BLaER1 treated with 17β-estradiol and CSF1 and Interleukin-3, amounts not matched to agents 10 nM and 100 nM (cell line): ENCODE measurements at regions not wholly inside any gene's neighbourhood (a gene's known extent, or its start where the extent isn't known, plus 50 kb on each side); places are given as distances from the start of the nearest gene placed in this dataset.

Experiments
- H3K27ac ChIP-seq, 11 experiments: shearing (Covaris generic); formaldehyde crosslinking; 2 replicates each; pipeline ENCODE4 v1.8.1; 2022
- H3K27me3 ChIP-seq, 11 experiments: shearing (Covaris generic); formaldehyde crosslinking; 2 replicates each; pipeline ENCODE4 v1.8.1; 2022
- H3K36me3 ChIP-seq, 11 experiments: shearing (Covaris generic); formaldehyde crosslinking; 2 replicates each; pipeline ENCODE4 v1.8.1; 2022
- H3K4me1 ChIP-seq, 10 experiments: shearing (Covaris generic); formaldehyde crosslinking; 2 replicates each; pipeline ENCODE4 v1.8.1; 2022
- H3K4me2 ChIP-seq, 11 experiments: shearing (Covaris generic); formaldehyde crosslinking; 2 replicates each; pipeline ENCODE4 v1.8.1; 2022
- H3K4me3 ChIP-seq, 10 experiments: shearing (Covaris generic); formaldehyde crosslinking; 2 replicates each; pipeline ENCODE4 v1.8.1; 2022
- H3K9ac ChIP-seq, 11 experiments: shearing (Covaris generic); formaldehyde crosslinking; 2 replicates each; pipeline ENCODE4 v1.8.1; 2022
- H3K9me3 ChIP-seq, 11 experiments: shearing (Covaris generic); formaldehyde crosslinking; replicated peaks in 1 of 11; 2 replicates each; pipeline ENCODE4 v1.8.1; 2022
- H4K20me1 ChIP-seq, 11 experiments: shearing (Covaris generic); formaldehyde crosslinking; 2 replicates each; pipeline ENCODE4 v1.8.1; 2022
- Cebpa-rat ChIP-seq, 11 experiments: shearing (Covaris generic); IDR thresholded peaks; 2 replicates each; pipeline ENCODE4 v1.8.1; 2022

GRCh38 chr18:2121224-2121623, 450.1 kb downstream of the METTL4 start:
- Histone ChIP-seq H3K27ac (no peak overlapping the region), H3K27me3 (no peaks in the 10 kb centered on the region), H3K4me1 (no peaks in the 10 kb centered on the region), H3K9ac (no peak overlapping the region), H3K36me3 (no peaks in the 10 kb centered on the region), H3K4me3 (no peak overlapping the region), H4K20me1 (no peaks in the 10 kb centered on the region), H3K4me2 (no peak overlapping the region), H3K9me3 (no peaks in the 10 kb centered on the region; a peak in 1 of 22 replicates)
- TF ChIP-seq Cebpa-rat (IDR thresholded peaks at IDR 0.05), result no peak

GRCh38 chr18:2123077-2123476, 448.2 kb downstream of the METTL4 start:
- Histone ChIP-seq H3K27me3 (no peaks in the 10 kb centered on the region), H3K9me3 (no peaks in the 10 kb centered on the region; a peak in 1 of 22 replicates), H3K4me2 (no peak overlapping the region), H3K4me1 (no peaks in the 10 kb centered on the region), H3K9ac (no peak overlapping the region), H4K20me1 (no peaks in the 10 kb centered on the region), H3K27ac (no peak overlapping the region), H3K36me3 (no peaks in the 10 kb centered on the region), H3K4me3 (no peak overlapping the region)
- TF ChIP-seq Cebpa-rat (IDR thresholded peaks at IDR 0.05), result no peak

GRCh38 chr18:2134364-2134763, 436.9 kb downstream of the METTL4 start:
- no peak overlapping the region for H3K4me3 ChIP-seq
- no peak for TF ChIP-seq Cebpa-rat (IDR thresholded peaks at IDR 0.05)
- no peak overlapping the region for H3K4me2 ChIP-seq

GRCh38 chr18:2135309-2135708, 436.0 kb downstream of the METTL4 start:
- Histone ChIP-seq H3K4me2 (no peak overlapping the region), H3K27me3 (no peaks in the 10 kb centered on the region), H3K27ac (no peak overlapping the region), H3K4me3 (no peak overlapping the region), H3K9ac (no peak overlapping the region), H3K9me3 (0 out of 22 replicates have a peak, but pooled peaks cover 0 to 4% (median 0%) of the 10 kb centered on the region in 11 experiments), H4K20me1 (no peaks in the 10 kb centered on the region), H3K36me3 (no peaks in the 10 kb centered on the region), H3K4me1 (no peaks in the 10 kb centered on the region)
- TF ChIP-seq Cebpa-rat (IDR thresholded peaks at IDR 0.05), result no peak

More at GRCh38 chr18:2134364-2134763, 436.9 kb downstream of the METTL4 start:
- Histone ChIP-seq H3K4me1 (no peaks in the 10 kb centered on the region), H3K27ac (no peak overlapping the region), H4K20me1 (no peaks in the 10 kb centered on the region), H3K27me3 (no peaks in the 10 kb centered on the region), H3K9ac (no peak overlapping the region), H3K36me3 (no peaks in the 10 kb centered on the region), H3K9me3 (0 out of 22 replicates have a peak, but pooled peaks cover 0 to 4% (median 0%) of the 10 kb centered on the region in 11 experiments)

- H3K36me3 ChIP-seq, result no peaks in the 10 kb centered on the region
- H3K27me3 ChIP-seq, result no peaks in the 10 kb centered on the region
- no peak overlapping the region for H3K4me3 ChIP-seq
- no peaks in the 10 kb centered on the region for H4K20me1 ChIP-seq
- H3K4me2 ChIP-seq, result no peak overlapping the region
- H3K9ac ChIP-seq, result no peak overlapping the region
- TF ChIP-seq Cebpa-rat (IDR thresholded peaks at IDR 0.05), result no peak
- H3K4me1 ChIP-seq, result no peaks in the 10 kb centered on the region
- no peak overlapping the region for H3K27ac ChIP-seq
- H3K9me3 ChIP-seq, result no peaks in the 10 kb centered on the region
Observed at GRCh38 chr18:2138552-2138951, 432.8 kb downstream of the METTL4 start.

GRCh38 chr18:2139691-2140090, 431.6 kb downstream of the METTL4 start:
- Histone ChIP-seq H3K4me3 (no peak overlapping the region), H3K9me3 (peaks cover 0 to 4% (median 0%) of the 10 kb centered on the region in 11 experiments; a peak in 1 of 22 replicates), H3K36me3 (no peaks in the 10 kb centered on the region), H3K4me1 (no peaks in the 10 kb centered on the region), H3K27me3 (no peaks in the 10 kb centered on the region), H3K27ac (no peak overlapping the region), H3K4me2 (no peak overlapping the region), H4K20me1 (no peaks in the 10 kb centered on the region), H3K9ac (no peak overlapping the region)
- peak in 2 of 11 experiments; percentile 37 to 65; a peak in 3 of 22 replicates for TF ChIP-seq Cebpa-rat (IDR thresholded peaks at IDR 0.05)

- no peak overlapping the region for H3K27ac ChIP-seq
- peaks cover 0 to 5% (median 2%) of the 10 kb centered on the region in 10 experiments; a peak in 9 of 20 replicates for H3K4me1 ChIP-seq
Observed at GRCh38 chr18:2143636-2144035, 427.7 kb downstream of the METTL4 start.

GRCh38 chr18:2144811-2145210, 426.5 kb downstream of the METTL4 start:
- Histone ChIP-seq H3K4me2 (no peak overlapping the region), H3K4me3 (no peak overlapping the region), H3K36me3 (no peaks in the 10 kb centered on the region), H3K4me1 (peaks cover 0 to 12% (median 6%) of the 10 kb centered on the region in 10 experiments; a peak in 9 of 20 replicates), H3K27me3 (no peaks in the 10 kb centered on the region), H4K20me1 (no peaks in the 10 kb centered on the region), H3K27ac (no peak overlapping the region), H3K9me3 (peaks cover 0 to 4% (median 0%) of the 10 kb centered on the region in 11 experiments; a peak in 2 of 22 replicates), H3K9ac (no peak overlapping the region)
- TF ChIP-seq Cebpa-rat (IDR thresholded peaks at IDR 0.05), result no peak

More at GRCh38 chr18:2143636-2144035, 427.7 kb downstream of the METTL4 start:
- Histone ChIP-seq H3K4me3 (no peak overlapping the region), H3K9me3 (peaks cover 0 to 4% (median 0%) of the 10 kb centered on the region in 11 experiments; a peak in 2 of 22 replicates), H4K20me1 (no peaks in the 10 kb centered on the region), H3K9ac (no peak overlapping the region), H3K4me2 (no peak overlapping the region), H3K27me3 (no peaks in the 10 kb centered on the region), H3K36me3 (no peaks in the 10 kb centered on the region)
- TF ChIP-seq Cebpa-rat (IDR thresholded peaks at IDR 0.05), result no peak

GRCh38 chr18:2146092-2146491, 425.2 kb downstream of the METTL4 start:
- Histone ChIP-seq H3K36me3 (no peaks in the 10 kb centered on the region), H3K4me3 (no peak overlapping the region), H3K4me1 (peaks cover 0 to 12% (median 6%) of the 10 kb centered on the region in 10 experiments; a peak in 9 of 20 replicates), H3K27ac (no peak overlapping the region), H3K27me3 (no peaks in the 10 kb centered on the region), H4K20me1 (no peaks in the 10 kb centered on the region), H3K9ac (no peak overlapping the region), H3K9me3 (peaks cover 0 to 4% (median 0%) of the 10 kb centered on the region in 11 experiments; a peak in 2 of 22 replicates), H3K4me2 (no peak overlapping the region)
- no peak for TF ChIP-seq Cebpa-rat (IDR thresholded peaks at IDR 0.05)

- Histone ChIP-seq H3K27me3 (no peaks in the 10 kb centered on the region), H3K4me3 (no peak overlapping the region), H3K9me3 (peaks cover 0 to 4% (median 0%) of the 10 kb centered on the region in 11 experiments; a peak in 2 of 22 replicates), H3K36me3 (no peaks in the 10 kb centered on the region), H3K4me2 (no peak overlapping the region), H3K4me1 (peaks cover 0 to 12% (median 6%) of the 10 kb centered on the region in 10 experiments; a peak in 9 of 20 replicates), H3K9ac (no peak overlapping the region), H3K27ac (no peak overlapping the region), H4K20me1 (no peaks in the 10 kb centered on the region)
- no peak for TF ChIP-seq Cebpa-rat (IDR thresholded peaks at IDR 0.05)
Observed at GRCh38 chr18:2146754-2147153, 424.6 kb downstream of the METTL4 start.
